ENCODE measurements at regions not wholly inside any gene's neighbourhood (a gene's known extent, or its start where the extent isn't known, plus 50 kb on each side); places are given as distances from the start of the nearest gene placed in this dataset.

DNA sequence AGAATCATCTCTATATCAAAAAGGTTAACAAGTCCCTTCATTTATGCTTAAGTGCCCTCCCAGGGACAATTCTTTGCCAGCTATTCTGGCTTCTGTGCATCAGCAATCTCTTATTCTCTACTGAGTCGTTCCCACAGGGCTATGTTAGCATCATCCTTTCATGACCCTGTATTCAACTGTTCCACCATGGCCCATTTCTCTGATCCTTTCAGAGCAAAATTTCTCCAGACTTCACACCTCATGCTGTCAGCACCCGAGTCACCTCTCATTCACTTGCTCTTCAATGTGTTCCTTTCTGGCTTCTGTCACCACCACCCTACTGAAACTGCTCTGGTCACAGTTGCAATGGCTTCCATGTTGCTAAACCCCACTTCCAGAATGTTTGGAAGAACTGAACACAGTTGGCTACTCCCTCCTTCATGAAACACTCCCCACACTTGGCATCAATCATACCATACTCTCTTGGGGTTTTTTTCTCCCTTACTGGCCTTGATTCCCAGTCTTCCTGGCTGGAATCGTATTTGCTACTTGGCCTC lies 159.5 kb upstream of the HMGA2 start:
- TF ChIP-seq CTCF (IDR thresholded peaks at IDR 0.05), result no peak
- no peak for TF ChIP-seq POLR2A (IDR thresholded peaks at IDR 0.05)
